Ishikawa (cell line): ENCODE measurements at regions not wholly inside any gene's neighbourhood (a gene's known extent, or its start where the extent isn't known, plus 50 kb on each side); places are given as distances from the start of the nearest gene placed in this dataset.

Experiments
- CEBPB ChIP-seq: IDR thresholded peaks from 2 replicates; pipeline ENCODE4 v1.6.1; 2012
- FOXM1 ChIP-seq: IDR thresholded peaks from 2 replicates; pipeline ENCODE4 v1.6.1; 2012; ENCODE audit warnings: low read depth, borderline replicate concordance
- MAX ChIP-seq: IDR thresholded peaks from 2 replicates; pipeline ENCODE4 v1.6.1; 2012
- RAD21 ChIP-seq: IDR thresholded peaks from 2 replicates; pipeline ENCODE4 v1.6.1; 2012; ENCODE audit warnings: low read depth
- REST ChIP-seq: IDR thresholded peaks from 2 replicates; pipeline ENCODE4 v1.6.1; 2012; ENCODE audit warnings: low read depth, mild to moderate bottlenecking
- TCF12 ChIP-seq: IDR thresholded peaks from 2 replicates; pipeline ENCODE4 v1.6.1; 2012; ENCODE audit warnings: low read depth
- YY1 ChIP-seq: IDR thresholded peaks from 2 replicates; pipeline ENCODE4 v1.6.1; 2012; ENCODE audit warnings: low read depth

- no peak for TF ChIP-seq FOXM1
- no peak for TF ChIP-seq REST
- no peak for TF ChIP-seq TCF12
- TF ChIP-seq CEBPB = no peak
- no peak for TF ChIP-seq YY1
- no peak for TF ChIP-seq MAX
- no peak for TF ChIP-seq RAD21
Measured at GRCh38 chr3:139117136-139117675, 72.5 kb upstream of the PRR23C start.
